ENCODE measurements at regions not wholly inside any gene's neighbourhood (a gene's known extent, or its start where the extent isn't known, plus 50 kb on each side); places are given as distances from the start of the nearest gene placed in this dataset.

DNA sequence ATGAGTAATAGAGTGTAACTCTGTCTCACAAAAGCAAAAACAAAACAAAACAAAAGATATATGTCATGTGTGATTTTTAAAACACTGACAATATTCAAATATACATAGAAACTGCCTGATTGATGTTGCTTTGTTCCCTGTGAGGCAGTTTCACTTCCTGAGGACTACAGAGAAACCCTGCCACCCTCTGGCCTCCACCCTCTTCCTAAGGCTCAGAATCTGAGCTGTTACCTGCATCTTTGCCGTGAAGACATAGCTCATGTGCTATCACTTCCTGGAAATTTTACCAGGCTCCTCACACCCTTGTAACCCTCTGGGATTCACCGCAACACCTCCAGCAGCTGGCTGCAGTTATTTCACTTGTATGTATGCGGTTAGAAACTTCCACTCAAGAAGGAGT lies 831.0 kb downstream of the NLGN4Y start:
- TF ChIP-seq, protein P1, sequence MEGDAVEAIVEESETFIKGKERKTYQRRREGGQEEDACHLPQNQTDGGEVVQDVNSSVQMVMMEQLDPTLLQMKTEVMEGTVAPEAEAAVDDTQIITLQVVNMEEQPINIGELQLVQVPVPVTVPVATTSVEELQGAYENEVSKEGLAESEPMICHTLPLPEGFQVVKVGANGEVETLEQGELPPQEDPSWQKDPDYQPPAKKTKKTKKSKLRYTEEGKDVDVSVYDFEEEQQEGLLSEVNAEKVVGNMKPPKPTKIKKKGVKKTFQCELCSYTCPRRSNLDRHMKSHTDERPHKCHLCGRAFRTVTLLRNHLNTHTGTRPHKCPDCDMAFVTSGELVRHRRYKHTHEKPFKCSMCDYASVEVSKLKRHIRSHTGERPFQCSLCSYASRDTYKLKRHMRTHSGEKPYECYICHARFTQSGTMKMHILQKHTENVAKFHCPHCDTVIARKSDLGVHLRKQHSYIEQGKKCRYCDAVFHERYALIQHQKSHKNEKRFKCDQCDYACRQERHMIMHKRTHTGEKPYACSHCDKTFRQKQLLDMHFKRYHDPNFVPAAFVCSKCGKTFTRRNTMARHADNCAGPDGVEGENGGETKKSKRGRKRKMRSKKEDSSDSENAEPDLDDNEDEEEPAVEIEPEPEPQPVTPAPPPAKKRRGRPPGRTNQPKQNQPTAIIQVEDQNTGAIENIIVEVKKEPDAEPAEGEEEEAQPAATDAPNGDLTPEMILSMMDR (IDR thresholded peaks at IDR 0.05; ENCODE audit: low read length), result no peak
- no peak for TF ChIP-seq EZH2 (IDR thresholded peaks at IDR 0.05; ENCODE audit: borderline replicate concordance, low read length)

All from OCI-LY1 (cell line).